GM12872 (cell line): ENCODE measurements at regions not wholly inside any gene's neighbourhood (a gene's known extent, or its start where the extent isn't known, plus 50 kb on each side); places are given as distances from the start of the nearest gene placed in this dataset.

Source experiments
- CTCF ChIP-seq: IDR thresholded peaks from 3 replicates; pipeline ENCODE4 v1.5.1; 2011; ENCODE audit warnings: low read depth, mild to moderate bottlenecking, low read length, moderate library complexity; ENCODE audit not compliant: insufficient read depth

GRCh38 chr4:66562276-66562806 is 892.1 kb upstream of the EPHA5 start:
- TF ChIP-seq CTCF = no peak

DNA sequence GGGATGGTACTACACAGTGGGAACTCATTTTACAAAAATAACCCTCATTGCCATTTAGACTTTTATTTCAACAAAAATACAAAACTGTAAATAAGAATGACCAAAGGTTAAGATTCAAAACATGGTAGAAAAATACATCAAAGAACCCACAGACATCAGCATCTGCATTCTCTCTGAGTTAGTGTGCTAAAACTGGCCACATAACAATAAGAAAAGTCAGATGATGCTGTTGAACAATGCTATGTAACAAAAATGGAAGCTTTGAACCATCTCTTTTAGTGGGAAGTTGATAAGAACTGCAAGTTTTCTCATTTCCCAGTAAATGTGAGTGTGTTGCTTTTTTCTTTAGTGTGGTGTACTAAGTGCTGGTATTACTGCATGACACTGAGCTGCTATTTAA is 888.4 kb upstream of the EPHA5 start:
- TF ChIP-seq CTCF = no peak

- TF ChIP-seq CTCF = no peak
These were observed 886.5 kb upstream of the EPHA5 start for GRCh38 chr4:66556651-66557278.

- TF ChIP-seq CTCF = no peak
These were observed 885.0 kb upstream of the EPHA5 start for GRCh38 chr4:66555301-66555700.

- no peak for TF ChIP-seq CTCF
These were observed 884.5 kb upstream of the EPHA5 start for GRCh38 chr4:66554826-66555225.

- no peak for TF ChIP-seq CTCF
These were observed 874.0 kb upstream of the EPHA5 start for GRCh38 chr4:66544281-66544680.

DNA sequence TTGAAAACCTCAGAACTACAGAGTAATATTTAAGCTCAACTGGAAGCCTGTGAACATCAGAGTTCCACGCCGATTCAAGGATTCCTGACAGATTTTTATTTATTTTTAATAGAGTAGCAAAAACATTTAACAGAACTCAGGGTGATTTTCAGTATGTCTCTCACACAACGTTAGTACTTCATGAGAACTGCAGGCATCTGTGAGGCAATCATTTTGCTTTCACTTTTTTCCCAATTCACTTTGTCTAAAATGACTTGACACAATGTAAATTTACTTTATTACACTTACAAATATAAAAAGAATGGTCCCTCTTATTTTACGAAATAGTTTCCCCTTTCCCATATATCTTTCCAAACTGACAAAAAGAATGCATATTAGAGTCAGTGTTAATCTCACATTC is 869.5 kb upstream of the EPHA5 start:
- no peak for TF ChIP-seq CTCF
